Suppressor macrophage treated with lipopolysaccharide for 4 hours (primary cell): ENCODE measurements at regions not wholly inside any gene's neighbourhood (a gene's known extent, or its start where the extent isn't known, plus 50 kb on each side); places are given as distances from the start of the nearest gene placed in this dataset.

Source experiments
- DNase-seq: peaks from one replicate; pipeline ENCODE4 v3.0.0-alpha.2; 2020

DNA sequence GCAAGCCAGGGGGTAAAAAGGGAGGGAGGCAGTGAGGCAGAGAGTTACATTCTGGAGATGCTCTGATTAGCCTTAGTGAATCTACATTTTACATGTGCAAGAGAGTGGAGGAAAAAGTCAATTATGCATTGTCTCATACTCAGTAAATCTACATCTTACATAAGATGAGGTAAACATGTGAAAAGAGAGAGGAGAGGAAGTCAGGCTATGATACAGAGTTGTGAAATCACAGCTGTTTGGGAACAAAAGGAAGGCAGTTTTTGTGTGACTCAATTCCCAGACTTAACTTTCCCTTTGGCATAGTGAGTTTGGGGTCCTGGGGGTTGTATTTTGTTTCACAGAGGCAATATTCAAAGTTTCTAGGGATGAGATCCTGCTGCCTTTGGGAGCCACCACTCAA lies 67.8 kb downstream of the GP2 start:
- peak; percentile 11 for DNase-seq

DNA sequence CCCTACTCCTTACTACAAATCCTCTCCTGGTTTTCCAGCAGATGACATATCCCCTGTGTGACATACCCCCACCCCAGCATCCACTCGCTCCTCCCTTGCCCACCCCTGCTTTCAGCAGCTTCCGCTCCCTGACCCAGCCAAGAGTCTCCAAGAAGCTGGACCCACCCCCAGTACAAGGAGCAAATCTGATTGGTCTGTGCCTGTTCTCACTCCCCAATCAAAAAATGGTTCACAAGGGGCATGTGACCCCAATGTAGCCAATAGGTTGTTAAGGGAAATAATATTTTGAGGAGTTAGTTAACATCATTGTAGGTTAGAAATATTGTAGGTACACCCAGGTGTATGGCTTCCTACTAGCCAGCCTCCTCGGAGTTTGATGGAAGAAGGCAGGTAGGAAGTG lies 70.1 kb downstream of the GP2 start:
- DNase-seq = no peak

DNA sequence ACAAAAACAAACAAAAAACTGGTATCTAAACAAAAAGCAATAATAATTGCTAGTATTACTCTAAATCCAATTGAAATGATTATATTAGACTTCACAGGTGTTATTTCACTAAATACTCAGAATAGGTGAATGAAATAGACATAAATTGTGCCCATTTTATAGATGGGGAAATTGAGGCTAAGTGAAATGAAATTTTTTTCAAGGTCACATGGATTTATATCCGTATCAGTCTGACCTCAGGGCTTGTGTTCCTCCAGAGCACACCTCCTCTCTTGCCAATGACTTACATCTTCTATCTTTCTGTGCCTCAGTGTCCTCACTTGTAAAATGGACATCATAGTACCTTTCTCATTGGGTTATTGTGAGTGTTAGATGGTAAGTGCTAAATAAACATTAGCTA lies 72.3 kb downstream of the GP2 start:
- DNase-seq = no peak

DNA sequence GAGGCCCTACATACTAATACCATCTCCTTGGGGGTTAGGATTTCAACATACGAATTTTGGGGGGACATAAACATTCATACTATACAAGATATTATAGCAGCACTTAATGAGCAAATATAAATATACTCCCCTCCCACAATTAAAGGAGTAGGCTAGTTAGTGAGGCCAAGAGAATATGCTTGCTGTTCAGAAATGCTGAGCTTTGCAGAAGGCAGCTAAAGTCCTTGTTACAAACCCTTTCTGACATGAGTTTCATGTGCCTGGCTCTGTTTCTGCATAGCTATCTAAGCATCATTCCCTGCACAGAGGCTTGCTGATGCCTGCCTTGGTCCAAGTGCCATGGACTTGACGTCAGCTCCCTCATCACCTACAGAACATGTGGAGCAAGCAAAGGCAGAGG lies 73.5 kb downstream of the GP2 start:
- no peak for DNase-seq

DNA sequence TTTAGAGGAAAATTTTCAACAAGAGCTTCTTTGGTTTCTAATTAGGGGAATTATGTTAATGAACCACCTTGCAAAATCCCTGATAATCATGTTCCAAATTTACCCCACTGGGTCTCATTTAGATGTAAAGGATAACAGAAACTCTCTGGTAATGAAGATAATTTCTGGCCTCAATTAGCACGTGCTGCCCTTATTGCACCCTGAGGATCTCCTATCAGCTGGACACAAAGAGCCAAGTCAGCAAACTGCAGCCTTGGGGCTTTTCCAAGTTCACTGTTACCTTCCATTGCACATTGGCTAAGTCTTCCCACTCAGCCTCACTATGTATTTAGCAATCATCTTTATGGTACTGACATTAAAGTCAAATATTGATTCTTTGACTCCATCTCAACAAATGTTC lies 78.1 kb downstream of the GP2 start:
- DNase-seq = no peak

DNA sequence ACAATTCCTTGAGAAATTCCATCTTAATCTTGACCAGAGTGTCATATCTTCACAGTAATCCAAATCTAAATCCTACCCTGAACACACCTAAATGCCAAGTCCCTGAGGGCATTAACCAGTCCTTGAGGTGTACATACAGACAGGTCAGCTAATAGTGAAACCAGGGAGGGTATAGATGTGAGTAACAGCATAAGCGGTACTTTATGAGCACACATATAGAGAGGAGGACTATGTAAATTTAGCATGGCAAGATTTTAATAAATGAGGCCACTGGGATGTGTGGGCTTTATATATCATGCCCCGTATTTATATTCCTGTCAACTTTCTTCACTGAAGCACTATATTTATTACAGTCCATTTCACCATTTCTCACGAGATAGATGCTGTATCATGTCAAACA lies 80.2 kb downstream of the GP2 start:
- DNase-seq = no peak

DNA sequence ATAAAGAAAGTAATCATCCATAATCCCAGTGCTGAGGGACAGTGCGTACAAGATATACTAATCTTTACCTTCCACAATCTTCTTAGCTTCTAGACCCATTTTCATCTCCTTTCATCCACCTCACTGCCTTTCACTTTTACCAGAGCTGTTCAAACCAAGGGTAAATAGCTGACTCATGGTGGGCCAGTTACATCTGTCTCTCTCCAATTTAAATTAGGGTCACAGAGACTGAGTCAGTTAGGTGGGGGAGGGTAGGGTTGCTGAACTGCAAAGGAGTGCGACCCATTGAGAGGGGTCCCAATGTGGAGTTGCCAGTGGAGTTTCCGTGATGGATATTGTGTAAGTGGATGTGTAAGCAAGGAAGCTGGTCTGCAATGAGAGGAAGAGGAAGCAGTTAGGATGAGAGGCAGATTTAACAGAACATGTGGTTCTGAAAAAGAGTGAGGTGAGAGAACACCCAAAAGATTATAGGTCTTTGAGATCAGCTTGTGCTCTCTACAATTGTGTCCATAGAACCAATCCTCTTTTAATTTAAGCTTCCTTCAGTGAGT lies 83.5 kb downstream of the GP2 start:
- DNase-seq = no peak

DNA sequence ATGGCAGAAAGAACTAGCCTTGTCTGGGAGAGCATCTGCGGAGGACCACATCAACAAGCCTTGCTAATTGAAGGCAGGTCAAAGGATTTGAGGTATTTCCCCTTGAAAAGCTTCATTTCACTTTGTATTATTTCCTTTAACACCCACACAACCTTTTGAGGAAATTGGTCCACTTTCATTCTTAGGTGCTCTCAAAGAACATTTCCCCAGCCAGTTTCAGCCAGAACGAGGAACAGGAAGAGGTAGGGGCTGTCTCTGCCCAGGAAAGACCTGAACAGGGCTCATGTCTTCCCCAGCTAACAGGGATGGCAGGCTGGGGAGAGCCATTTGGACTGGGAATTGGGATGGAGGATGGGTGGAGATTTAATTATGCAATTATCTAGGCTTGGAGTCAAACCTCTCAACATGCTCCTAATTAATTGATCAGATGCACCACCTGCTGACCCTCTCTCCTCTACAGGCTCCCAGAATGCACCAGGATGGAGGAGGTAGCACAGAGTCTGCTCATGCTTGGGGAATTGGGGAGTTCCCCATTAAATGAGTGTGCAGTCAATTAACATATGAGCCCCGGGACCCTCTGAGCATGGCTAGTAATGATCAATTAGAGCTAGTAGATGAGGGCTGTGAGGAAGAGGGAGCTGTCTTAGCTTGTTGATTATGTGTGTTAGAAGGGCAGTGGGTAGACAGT lies 84.6 kb downstream of the GP2 start:
- DNase-seq = no peak

DNA sequence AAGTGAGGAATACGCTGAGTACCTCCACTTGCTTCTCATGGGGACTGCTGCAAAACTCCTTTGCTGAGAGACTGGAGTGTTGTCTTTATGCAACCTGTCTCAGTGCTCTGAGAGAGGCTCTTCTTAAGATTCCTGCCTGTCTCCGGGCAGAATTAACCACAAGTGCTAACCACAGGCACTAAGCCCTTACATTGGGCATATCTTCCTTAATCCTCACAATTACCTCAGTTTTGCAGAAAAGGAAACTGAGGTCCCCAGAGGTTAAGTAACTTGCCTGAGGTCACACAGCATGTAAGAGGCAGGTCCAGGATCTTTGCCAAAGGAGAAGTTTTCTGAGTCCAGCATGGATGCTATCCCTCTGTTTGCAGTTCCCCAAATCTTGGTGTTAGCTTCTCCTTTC lies 86.0 kb downstream of the GP2 start:
- DNase-seq = no peak

DNA sequence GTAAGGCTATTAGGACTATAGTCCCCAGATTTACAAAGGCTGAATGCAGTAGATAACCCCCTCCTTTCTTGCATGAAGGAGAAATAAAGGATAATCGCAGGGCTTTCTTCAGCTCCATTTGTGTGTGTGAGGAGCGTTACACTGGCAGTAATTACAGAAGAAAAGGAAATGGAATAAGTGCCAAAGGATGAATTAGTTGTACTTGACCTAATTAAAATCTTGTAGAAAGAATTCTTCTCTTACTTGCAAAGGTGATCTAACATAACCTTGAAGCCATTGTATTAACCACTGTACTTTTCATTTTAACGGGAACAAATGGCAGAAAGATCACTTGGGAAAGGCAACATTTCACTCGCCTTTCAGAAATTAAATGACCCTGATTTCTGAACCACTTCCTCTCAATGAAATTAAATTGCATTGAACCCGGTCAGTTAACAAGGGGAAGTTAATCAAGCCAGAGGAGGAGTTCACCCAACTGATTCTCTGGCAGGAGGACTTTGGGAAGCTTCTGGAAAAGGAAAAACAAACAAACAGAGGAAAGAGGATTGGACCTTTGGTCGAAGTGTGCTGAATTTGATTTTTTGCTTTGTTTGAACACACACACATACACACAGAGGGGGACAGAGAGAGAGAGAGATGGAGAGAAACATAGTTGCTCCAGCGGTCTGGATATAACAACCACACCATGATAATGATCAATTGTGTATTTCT lies 90.6 kb downstream of the GP2 start:
- DNase-seq = no peak

DNA sequence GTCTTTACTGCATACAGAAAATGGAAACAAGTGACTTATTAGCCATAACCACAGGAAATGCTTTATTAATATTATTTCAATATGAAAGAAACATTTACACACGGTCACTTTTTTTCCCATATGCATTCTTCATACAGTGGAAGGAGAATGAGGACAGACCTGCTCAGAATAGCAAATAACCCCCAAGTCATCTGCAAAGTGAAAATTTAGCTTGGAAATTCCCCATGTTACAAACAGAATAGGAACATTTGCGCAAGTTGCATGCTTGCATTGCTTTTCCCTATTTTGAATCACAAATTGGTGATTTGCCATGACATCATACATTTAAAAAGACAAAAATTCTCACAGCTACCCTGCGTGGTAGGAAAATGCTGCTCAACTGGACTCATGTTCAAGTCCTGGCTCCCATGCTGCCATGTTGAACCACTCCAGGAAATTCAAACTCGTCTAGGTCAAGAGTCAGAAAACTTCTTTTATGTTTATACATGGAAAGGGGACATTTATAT lies 102.0 kb downstream of the GP2 start:
- peak; percentile 8 for DNase-seq

DNA sequence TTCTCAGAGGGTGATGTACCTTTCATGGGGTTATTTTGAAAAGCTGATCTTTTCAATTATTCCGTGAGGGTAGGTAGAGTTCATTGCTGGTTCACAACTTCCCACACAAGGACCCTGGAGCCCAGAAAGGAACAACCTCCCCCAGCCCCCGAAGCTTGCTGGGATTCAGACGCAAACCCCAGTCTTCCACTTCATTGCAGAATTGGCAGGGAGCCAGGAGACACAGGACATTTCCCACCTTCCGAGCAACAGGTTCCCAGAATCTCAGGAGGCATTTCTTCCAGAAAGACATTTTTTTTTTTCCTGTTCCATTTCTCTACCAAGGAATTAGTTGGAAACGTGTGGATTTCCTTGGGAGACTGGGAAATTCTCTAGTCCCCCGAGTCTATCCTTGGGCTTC lies 106.1 kb downstream of the GP2 start:
- DNase-seq = no peak

DNA sequence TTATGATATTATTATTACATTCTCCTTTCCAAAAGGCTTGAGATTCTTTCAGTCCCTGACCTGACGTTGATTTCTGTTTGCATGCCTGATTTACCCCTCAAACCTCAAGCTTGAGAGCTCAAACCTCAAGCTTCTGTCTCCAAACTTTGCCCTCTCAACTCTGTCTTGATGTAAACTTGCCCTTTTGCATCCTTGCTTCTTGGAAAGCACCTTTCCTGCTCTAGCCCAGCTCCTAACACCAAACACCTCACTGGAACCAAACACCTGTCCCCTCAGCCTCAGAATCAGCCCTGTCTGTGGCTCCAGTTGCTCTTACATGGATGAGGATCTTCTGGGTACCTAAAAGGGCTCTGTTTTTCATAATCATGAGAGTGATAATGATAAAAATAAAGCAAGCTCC lies 109.2 kb downstream of the GP2 start:
- DNase-seq = no peak

DNA sequence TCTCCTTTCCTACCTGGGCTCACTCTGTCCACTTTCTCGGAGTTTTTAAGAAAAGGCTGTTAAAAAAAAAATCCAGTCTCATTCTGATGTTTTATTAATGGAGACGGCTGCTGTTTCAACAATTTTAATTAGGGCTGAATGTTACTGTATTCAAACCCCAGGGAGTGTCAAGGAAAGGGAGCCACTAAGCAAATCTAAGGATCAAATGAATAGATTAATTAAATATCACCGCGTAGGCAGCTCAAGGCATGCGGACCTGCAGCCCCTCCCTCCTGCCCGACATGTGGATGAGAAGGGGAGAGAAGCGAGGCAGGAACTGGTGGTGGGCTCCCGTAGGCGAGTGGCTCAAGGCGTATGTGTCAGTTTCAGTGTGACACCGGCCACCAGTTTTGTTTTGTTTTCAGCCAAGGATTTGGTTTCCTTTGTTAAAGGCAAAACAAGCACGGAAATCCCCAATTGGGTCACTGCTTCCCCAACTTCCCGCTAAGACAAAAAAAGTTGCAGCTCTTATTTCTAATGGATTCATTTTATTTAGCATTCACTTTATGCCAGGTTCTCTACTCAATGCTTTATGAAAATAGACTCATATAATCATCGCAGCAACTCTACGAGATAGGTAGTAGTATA lies 110.6 kb downstream of the GP2 start:
- peak; percentile 45 for DNase-seq

DNA sequence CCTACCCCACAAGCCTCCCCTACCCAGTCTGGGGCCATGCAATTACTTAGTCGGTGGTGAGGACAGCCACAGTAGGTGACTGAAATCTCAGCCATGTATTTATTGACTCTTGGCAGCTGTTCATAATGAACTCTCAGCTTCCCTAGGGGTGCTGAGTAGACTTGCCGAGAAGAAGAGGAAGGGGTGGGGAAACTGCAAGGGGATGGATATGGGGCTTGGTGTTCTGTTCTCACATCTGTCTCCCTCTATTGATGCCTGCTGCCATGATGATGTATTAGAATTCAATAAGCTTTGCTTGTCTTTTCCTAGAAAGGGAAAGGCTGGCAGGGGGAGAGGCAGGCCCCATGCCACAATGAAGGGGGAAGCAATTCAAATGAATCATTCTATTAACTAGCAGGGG lies 112.9 kb downstream of the GP2 start:
- DNase-seq = no peak

DNA sequence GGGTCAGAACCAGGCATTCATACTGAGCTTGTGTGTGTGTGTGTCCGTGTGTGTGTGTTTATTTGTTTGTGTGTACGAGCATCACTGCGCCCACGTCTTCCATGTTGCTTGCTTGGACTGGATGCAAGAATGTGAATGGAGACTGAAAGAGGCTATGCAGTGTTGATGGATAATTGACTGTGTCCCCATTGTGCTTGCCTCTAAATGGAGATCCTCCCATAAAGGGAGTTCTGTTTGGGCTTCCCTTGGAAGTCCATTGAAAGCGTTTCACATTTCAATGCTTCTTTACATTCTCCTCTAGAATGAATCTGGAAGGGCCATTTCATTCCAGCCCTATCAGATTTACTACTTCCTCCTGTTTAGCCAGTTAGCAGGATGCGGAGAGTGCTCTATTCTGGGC lies 124.0 kb downstream of the GP2 start:
- DNase-seq = no peak

DNA sequence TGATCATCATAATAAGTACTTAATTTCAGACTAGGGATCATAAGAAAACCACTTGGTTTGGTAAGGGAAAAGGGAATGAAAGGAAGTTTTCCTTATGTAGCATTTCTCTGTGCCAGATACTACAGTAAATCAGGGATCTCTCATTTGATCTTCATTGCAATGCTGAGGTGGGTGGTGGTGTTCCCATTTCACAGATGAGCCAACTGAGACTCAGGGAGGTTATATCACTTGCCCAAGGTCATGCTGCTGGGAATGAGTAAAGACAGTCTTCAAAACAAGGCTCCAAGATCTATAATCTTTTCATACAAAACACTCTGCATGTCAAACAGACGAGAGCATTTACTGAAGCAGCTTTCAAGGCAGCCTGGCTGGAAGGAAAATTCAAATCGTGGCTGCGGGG lies 124.6 kb downstream of the GP2 start:
- DNase-seq = no peak

DNA sequence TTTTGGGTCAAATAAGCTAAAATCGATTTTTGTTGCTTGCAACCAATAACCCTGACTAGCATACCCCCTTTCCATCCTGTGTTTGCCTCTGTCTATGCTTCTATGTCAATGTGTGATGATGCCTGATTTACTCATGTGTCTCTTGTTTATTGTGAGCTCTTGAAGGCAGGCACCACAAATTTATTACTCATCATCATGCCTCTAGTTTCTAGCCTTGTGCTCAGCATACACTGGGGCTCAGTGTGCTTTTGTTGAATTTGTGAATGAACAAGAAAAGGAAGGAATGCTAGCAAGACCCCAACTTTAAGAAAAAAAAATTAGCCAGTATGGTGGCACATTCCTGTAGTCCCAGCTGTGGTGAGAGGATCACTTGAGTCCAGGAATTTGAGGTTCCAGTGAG lies 119.1 kb upstream of the GPR139 start:
- DNase-seq = no peak

DNA sequence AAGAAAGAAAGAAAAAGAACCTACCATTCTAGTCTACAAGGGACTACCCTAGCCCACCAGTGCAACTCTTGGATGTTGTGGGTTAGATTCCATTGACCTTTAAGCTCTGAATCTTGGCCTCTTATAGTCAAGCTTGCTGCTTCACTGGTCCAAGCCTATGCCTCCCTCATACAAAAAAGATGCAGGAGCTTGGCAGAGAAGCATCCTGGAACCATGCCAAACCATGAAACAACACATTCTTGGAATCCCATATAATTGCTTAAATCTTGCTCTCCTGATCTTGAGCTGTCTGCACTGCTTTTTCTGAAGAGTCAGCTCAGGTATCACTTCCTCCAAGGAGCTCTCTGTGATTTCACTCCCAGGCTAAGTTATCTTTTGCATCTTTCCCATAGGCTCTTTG lies 117.9 kb upstream of the GPR139 start:
- no peak for DNase-seq

DNA sequence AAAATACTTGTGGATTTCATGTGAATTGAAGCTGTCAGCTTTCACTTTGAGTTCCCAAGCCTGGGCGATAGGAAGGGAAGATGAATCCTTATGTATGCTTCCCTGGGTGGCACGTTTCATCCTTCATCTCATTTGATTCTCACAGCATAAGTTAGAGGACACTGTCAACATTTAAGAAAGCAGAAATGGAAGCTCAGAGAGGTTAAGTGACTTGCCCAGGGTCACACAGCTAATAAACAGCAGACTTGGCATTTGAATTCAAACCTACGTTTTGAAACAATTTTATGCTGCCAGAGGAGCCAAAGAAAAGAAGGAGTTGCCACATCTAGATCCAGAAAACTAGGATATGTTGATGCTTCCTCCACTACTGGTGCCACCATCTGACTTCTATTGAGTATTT lies 108.3 kb upstream of the GPR139 start:
- DNase-seq = no peak

DNA sequence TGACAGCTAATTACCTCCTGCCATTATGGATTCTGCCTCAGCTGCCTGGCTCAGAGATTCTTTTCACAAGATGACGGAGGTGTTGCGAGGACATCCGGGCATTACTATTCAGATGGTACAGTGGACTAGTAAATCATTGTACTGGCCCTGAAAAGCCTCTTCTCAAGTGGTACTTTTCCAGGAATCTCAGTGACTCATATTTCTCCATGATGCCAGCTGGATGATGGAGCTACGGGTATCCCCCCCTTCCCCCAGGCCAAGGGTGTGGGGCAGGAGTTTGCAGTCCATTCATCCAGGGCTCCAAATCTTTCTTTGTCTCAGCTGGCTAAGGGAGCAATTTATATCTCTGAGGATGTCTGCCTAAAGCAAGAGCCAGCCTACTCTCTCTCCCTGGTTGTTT lies 107.7 kb upstream of the GPR139 start:
- DNase-seq = no peak

DNA sequence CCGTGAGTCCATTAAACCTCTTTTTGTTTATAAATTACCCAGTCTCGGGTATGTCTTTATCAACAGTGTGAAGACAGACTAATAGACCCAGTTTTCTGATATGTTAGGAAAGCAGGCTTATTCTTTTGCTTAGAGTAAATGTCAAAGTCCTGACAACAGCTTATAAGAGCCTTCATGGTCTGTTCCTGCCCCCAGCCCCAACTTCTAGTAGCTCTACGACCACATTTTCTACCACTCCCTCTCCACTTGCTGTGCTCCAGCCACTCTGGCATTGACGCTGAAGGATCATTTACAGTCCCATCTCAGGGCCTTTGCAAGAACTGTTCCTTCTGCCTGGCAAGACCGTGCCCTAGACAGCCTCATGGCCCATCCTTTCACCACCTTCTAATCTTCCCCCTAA lies 104.6 kb upstream of the GPR139 start:
- no peak for DNase-seq

DNA sequence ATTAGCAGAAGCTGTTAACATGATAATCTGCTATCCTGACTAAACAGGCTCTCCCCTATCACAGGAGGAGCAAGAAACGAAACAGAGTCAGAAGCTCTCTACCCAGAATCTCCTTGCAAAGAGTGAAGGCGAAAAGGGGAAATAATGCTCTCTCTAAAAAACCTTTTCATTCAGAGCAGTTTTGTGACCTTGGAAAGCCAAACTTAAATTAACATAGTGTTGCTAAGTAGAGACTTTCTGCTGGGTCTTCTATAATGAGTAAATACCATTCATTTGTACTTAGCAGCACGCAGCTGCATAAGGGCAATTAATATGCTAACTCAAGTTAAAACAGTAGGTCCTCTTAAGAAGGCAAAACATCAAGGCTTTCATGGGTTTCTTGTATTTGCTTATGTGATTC lies 101.7 kb upstream of the GPR139 start:
- peak; percentile 37 for DNase-seq

DNA sequence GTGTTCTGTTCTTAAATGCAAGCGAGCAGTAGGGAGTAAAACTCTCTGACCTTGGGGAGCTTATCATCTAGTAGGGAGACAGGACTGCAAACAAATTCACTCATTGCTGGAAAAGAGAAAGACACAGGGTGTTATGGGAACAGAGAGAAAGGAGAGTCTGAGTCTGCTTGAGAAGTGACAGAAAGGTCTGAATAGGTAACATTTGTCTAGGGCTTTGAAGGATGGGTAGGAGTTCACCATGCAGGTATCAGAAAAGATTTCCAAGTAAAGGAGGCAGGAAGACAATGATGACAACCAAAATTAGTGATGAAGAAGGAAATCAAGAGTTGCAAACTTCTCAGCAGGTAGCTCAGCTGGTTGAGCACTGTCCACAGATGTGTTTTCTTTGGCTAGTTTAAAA lies 93.6 kb upstream of the GPR139 start:
- no peak for DNase-seq
